ENCODE measurements at regions not wholly inside any gene's neighbourhood (a gene's known extent, or its start where the extent isn't known, plus 50 kb on each side); places are given as distances from the start of the nearest gene placed in this dataset.

DNA sequence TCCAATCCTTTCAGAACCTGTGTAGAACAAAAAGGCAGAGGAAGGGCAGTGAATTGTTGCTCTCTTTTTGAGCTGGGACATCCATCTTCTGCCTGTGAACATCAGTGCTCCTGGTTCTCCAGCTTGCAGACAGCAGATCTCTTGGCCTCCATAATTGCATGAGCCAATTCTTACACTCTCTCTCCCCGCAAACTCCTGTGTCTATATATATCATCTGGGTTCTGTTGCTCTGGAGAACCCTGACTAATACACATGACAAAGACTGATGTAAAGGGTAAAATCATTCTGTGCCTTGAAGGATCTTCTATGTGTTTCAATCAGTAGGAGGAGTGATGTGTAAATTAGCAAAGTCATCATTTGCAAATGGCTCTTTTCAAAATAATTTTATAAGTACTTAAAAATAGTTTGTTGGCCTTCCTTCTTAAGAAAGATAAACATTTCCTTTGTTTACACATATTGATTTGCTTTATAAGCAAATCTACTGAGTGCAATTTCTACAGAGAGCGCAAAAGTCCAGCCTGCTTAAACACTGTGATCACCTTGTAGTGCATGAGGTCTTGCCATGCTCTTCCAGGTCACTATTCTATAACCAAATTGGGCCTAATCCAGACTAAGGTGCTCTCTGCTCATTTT is 154.9 kb upstream of the ANKRD28 start:
- no peak for DNase-seq

- DNase-seq, result no peak
Measured at GRCh38 chr3:15953841-15954240, 156.1 kb upstream of the ANKRD28 start.

GRCh38 chr3:15955968-15956367 is 158.2 kb upstream of the ANKRD28 start:
- no peak for DNase-seq

DNA sequence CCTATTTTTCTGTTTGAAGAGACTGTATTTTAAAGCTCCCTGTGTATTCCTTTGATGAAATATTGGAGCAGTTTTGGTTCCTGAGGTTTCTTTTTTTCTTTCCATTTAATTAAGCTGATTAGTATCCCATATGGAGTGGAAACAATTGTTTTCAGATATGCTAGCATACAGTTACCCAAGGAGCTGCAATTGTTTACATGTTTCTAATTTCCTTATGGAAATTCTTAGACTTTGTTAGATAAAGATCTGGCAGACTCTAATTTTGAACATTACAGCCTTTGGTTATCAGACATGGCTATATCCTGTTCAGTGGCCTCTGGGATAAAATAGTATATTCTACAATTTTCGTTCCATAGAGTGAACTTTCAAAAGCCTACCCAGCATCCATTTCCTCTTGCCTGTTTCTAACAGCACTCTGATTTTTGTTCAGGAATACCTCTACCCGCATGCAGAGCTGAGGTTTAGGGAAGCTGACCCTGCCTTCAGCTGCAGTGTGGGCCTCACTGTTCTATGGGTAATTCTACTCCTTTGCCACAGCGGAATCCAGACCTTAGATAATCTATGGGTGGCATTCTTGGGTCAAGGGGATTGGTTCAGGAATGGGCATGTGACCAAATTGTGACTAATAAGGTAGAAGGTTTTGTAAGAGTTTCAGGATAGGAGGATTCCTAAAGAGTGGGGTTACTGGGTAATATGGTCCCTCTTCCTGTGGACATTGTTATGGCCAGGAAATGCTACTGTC is 161.1 kb upstream of the ANKRD28 start:
- DNase-seq, result no peak

DNA sequence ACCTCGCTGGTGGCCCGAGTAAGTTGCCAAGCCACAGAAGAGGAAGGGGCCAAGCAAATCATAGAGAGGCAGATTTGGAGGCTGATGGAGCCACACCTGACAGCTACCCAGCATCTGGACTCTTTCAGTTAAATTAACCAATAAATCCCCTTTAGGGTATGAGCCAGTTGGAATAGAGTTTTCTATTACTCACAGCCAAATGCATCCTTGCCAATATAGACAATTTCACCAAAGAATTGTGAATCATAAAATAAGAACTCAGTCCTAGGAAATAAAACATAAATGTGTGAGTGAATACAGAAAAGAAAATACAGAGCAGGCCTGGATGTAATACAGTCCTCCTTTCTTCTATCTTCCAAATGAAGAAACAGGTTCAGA is 161.6 kb upstream of the ANKRD28 start:
- no peak for DNase-seq

- DNase-seq, result no peak
Measured at GRCh38 chr3:15964605-15965442, 167.0 kb upstream of the ANKRD28 start.

GRCh38 chr3:15967577-15967976 is 169.8 kb upstream of the ANKRD28 start:
- DNase-seq, result no peak

GRCh38 chr3:15969874-15970640 is 172.3 kb upstream of the ANKRD28 start:
- DNase-seq, result no peak

- DNase-seq, result no peak
Measured at GRCh38 chr3:15973414-15973813, 175.6 kb upstream of the ANKRD28 start.

GRCh38 chr3:15973940-15974339 is 176.2 kb upstream of the ANKRD28 start:
- DNase-seq, result no peak

- no peak for DNase-seq
Measured at GRCh38 chr3:15974647-15975046, 176.9 kb upstream of the ANKRD28 start.

DNA sequence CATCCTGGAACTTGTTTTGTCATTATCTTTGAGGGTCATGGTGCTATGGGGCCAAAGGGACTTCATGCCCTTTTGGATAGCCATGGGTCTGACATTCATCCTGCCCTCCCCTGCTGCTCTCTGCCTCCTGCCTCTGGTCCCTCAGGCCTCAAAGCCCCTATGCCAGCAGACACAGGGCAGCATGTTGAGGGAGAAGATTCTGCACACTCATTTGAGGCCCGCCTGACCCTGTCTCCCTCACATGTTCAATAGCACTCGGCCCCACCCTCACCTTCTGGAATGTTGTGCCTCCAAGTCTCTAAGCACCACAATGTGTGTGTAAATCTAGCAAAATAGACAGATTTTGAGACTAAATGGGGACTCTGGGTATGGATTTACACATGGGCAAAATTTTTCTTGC is 178.7 kb upstream of the ANKRD28 start:
- no peak for DNase-seq

- DNase-seq, result no peak
Measured at GRCh38 chr3:15977090-15977489, 179.3 kb upstream of the ANKRD28 start.

- no peak for DNase-seq
Measured at GRCh38 chr3:15977598-15978232, 179.9 kb upstream of the ANKRD28 start.

GRCh38 chr3:15978801-15979200 is 181.0 kb upstream of the ANKRD28 start:
- no peak for DNase-seq

DNA sequence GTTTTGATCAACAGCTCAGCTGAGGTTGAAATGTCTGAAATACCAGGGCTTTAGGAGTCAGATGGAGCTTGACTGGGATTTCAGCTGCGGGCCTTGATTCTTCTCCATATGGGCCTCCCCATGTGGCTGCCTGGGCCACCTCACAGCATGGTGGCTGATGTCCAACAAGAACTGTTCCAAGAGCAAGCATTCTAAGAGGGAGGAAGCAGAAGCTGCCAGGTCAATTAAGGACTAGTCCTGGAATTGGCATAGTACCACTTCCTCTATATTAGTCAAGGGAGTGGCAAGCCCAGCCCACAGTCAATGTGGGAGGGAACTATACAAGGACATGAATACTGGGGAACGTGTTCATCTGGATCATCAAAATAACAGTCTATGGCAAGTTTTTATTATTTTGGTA is 181.7 kb upstream of the ANKRD28 start:
- DNase-seq, result no peak

GRCh38 chr3:15979900-15980299 is 182.1 kb upstream of the ANKRD28 start:
- no peak for DNase-seq

GRCh38 chr3:15982243-15982642 is 184.5 kb upstream of the ANKRD28 start:
- DNase-seq, result no peak

- no peak for DNase-seq
Measured at GRCh38 chr3:15982667-15983196, 185.0 kb upstream of the ANKRD28 start.

DNA sequence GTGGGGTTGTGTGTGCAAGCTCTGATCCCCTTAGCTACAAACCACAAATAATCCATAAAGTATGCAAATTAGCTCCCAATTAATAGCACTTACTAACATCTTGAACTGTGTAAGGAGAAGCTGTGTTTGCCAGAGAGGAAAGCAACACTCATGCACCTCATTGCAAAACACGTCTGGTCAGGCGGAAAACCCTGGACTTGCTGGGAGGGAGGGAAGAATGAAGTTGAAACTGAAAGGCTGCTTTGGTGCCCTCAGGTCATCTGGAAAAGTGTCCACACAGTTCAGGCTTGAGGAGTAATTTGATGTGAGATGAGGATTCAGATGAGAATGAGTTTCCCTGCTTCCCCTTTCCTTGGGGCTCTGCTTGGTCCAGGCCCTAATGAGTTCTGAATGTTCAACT is 185.5 kb upstream of the ANKRD28 start:
- no peak for DNase-seq

- DNase-seq, result no peak
Measured at GRCh38 chr3:15983693-15984092, 185.9 kb upstream of the ANKRD28 start.

DNA sequence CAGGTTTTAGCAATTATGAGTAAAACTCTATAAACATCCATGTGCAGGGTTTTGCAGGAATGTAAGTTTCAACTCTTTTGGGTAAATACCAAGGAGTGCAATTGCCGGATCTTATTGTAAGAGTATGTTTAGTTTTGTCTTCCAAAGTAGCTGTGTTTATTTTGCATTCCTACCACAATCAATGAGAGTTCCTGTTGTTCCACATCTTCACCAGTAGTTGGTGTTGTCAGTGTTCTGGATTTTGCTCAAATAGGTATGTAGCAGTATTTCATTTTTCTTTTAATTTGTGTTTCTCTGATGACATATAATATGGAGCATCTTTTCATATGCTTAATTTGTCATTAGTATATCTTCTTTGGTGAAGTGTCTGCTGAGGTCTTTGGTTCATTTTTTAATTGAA is 185.1 kb upstream of the GALNT15 start:
- no peak for DNase-seq

All from activated effector memory CD4-positive, alpha-beta T cell treated with Interleukin-2 at 50 U/mL for 16 hours (primary cell).